HG02678 (cell line): ENCODE measurements at regions not wholly inside any gene's neighbourhood (a gene's known extent, or its start where the extent isn't known, plus 50 kb on each side); places are given as distances from the start of the nearest gene placed in this dataset.

Source experiments
- ATAC-seq: cut with Tn5 transposase; IDR thresholded peaks from one replicate; pipeline ENCODE4 v1.9.1; 2021; ENCODE audit warnings: mild to moderate bottlenecking, moderate library complexity; ENCODE audit not compliant: unreplicated experiment

DNA sequence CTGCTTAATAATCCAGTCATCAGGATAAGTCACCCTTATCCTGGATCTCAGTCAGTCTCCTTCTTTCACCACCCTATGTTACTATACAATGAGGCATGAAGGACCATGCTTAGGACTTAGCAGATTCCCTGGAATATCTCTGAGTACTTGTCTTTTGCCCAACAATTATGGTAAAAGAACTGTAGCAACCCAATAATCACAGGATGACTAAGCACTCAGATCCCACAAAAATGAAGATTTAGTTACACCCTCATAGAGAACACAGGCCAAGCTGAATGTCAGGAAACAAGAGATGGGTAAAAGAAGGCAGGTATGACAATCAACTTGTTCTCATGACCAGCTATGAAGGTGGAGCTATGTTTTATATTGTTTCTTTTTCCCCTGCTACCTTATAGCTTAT is 91.4 kb downstream of the EDN1 start:
- no peak for ATAC-seq

DNA sequence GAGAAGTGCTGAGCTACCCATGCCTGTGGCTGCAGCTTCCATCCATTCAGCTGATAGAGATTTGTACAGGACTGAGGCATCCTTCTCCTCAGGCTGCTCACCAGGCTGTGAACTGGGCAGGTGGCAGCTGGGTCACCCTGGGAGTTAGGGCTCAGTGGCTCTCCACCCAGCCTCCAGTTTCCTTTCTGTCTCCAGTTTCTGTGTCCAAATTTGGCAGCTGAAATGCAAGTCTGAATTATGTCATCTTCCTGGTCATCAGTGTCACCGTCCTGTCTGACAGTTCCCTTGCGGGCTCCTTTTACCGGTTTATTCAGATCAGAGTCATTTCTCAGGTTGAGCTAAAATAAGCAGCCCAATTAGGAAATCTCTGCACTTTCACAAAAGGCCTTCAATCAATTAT is 93.3 kb downstream of the EDN1 start:
- peak; percentile 94 for ATAC-seq

DNA sequence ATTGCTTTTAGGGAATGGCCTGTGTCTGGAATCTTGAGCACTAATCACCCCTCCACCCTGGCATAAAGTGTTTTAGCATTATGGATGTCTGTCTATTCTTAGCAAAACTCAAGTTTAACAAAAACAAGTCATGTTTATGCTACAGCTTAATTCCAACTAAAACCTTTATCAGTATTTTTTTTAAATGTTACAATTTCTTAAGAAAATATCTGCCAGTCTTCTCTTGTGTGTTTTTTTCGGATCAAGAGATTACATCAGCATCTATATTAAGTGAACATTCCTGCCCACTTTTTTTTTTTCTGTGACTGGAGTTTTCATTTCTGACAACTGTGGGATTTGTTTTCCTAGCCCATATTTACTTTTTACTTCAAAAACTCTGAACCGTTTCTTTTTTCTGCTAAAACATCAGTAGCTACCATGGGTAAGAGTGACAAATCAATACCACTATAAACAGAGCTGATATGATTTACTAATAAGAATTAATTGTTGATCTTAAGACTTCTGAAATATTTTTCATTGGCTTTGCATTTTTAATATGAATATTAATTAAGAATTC is 94.3 kb downstream of the EDN1 start:
- no peak for ATAC-seq

DNA sequence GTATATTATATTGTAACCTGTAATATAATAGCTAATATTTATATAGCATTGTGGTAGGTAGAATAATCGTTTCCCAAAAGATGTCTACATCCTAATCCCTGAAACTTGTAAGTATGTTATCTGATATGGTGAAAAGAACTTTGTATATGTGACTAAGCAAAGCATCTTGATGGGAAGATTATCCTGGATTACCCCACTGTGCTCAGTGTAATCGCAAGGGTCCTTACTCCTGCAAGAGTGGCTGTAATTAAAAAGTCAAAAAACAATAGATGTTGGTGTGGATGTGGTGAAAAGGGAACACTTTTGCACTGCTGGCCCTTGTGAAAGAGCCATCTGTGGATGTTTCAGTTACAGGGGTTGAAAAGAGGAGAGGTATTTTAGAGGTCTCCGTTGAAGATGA is 95.2 kb downstream of the EDN1 start:
- no peak for ATAC-seq

DNA sequence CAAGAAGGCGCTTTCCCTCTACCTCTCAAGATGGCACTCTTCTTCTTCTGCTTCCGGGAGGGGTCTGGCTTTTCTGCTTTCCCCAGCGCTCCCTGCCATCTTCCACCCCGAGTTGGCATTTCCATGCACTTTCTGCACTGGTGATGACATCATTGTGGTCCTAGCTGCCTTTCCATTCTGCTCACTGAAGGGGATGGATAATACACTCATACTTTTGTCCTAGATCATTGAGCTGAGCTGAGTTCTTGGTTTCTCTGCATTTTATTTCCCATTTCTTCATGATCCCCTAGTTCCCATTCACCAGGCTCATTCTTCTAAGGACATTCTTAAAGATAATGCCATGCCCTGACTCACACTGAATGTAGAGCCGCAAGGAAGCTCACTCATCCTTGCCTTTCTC is 96.7 kb downstream of the EDN1 start:
- ATAC-seq = no peak

DNA sequence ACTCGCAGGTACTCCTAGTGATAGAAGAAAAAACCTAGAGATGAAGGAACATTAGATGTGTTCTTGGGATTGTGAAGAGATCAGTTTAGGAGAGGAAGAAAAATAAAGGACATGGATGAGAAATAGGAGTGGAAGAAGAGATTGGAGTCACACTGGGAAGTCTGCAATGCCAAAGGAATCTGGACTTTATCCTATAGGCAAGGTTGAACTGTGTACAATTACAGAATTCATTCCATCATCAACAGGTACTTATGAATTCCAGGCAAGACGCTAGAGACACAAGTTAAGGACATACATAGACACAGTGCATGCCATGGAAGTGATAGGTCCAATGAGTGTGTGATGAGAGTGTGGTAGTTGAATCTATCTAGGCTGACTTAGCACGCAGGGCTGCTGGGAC is 101.3 kb downstream of the EDN1 start:
- no peak for ATAC-seq

DNA sequence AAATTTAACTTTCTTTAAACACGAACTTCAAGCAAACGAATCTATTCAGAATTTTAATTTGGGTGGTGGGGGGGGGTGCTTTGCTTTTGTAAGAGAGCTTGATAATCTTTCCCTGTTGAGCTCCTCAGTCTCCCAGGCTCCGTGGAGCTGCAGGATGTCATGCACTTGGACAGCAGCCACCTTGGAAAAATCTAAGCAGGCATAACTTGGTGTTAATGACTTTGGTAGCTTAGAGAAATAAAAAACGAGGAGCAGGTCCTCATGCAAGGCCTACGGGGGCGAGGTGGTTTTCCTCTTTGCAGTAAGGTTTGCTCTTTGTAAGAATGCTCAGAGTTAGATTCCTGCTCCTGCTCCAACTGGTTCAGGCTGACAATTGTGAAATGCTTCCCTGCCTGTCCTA is 102.3 kb downstream of the EDN1 start:
- ATAC-seq = no peak

DNA sequence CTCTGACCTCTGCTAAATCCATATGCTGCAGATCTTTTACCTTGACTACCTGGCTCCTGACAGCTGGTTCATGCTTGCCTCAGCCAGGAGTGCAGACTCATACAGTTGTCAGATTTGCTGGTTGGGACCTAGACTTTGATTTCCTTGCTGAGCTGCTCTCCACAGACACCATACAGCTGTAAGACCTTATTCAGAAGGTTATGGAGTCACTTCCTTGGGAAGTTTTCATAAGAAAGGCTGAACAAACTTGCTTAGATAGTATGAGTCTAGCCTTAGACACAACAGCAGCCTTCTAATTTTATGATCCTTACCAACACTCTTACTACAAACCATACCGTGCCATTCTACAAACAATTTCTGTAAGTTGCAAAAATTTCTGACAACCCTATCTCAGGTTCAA is 102.9 kb downstream of the EDN1 start:
- no peak for ATAC-seq

DNA sequence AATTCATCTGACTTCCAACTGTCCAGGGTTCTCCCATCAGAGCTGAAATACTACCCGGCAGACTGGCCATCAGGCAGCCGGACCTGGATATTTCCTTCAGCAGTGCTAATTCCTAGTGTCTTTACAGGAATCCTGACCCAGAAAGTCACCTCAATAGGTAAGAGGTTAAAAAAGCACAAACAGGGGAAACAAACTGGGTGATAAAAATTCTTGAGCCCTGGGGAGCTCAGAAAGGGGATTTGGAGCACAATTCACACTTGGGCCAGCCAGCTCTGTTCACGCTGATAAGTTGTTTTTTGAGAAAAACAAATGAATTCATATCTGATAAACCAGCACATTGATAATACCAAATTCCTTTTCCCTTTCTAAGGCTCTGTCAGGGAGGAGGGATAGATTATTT is 104.0 kb downstream of the EDN1 start:
- no peak for ATAC-seq

DNA sequence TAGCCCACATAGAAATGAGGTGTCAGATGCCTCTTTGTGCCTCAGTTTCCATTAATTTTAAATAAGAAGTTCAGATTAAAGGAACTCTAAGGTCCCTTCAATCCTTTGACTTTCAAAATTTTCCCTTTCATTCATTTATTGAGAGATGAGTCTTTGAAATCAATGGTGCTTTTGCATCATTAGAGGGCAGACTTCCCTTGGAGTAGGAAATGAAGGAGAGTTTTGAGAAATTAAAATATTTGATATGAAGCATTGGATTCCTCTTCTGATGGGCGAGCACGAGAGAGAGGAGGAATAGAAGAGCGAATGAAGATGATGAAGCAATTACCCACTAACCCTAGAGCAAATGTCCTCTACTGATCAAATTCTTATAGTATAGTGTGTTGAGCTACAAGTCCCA is 105.7 kb downstream of the EDN1 start:
- no peak for ATAC-seq

DNA sequence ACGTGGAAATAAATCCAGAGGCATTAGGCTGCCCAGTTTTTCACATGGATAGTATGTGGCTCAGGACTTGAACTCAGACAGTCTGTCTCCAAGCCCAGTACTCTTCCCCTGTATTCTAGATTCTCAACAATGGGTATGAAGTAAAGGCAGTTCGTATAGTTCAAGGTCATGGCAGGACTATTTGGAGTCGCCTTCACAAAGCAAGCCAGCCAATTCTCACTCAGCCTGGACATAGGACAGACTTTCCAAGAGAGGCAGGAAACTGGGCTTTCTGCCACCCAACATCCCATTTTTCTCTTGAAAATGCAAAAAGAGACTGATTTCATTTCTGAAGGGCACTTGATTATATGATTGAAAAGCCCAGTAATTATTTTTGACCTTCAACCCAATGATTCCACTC is 111.0 kb downstream of the EDN1 start:
- no peak for ATAC-seq

DNA sequence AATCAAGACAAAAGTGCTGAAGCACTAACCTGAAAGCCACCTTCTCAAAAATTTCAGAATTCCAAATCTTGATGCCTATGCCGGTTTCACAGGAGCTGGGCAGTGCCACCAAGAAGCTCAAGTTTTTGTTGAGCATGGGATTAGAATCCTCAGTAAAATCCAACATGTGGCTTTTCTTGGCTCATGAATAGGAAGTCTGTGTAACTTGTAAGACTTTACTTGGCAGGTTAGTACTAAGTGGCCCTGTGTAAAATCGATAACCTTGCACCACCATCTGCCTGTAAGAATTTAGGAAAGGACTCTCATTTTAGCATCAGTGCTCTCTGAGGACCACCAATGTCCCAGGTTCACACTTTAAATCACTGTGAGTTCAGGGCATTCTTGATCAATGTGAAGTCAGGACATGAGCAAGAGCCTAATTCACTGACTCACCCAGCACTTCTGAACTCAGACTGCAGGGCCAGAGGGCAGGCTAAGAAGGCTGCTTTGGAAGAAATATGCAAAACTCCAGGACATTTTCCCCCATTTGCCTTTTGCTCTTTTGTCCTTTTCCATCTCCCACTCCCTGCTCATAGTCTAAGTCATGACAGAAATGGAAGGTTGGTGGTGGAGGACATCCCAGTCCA is 113.2 kb downstream of the EDN1 start:
- ATAC-seq = no peak

DNA sequence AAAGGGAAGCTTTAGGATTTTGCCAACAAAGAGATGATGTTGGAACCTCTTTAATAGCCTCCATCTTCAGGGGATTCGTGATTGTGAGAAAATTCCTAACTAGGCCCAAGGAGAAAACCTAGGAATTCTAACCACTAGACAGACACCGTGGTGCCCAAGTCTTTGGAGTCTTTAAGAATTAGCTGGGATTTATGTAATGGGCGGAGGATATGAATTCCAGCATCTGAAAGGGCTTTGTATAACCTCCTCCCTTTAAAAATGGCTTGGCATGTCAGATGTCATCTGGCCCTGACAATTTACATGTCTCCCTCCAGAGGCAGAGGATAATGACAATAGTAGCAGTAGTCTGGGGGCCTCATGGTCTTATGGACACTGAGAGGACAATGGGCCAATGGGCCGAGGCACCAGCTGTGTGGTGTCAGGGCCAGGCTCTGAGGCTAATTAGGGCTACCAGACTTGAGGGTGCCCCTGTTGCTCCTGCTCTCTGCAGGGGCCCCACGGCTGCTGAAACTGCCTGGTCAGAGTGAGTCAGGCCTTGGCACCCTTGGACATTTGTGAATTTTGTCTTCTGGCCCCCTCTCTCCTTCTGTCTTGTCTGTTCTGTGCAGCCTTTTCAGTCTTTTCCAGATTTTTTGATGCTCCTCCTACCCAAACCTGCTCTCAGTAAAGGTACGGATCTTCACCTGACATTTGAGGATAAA is 113.9 kb downstream of the EDN1 start:
- no peak for ATAC-seq

DNA sequence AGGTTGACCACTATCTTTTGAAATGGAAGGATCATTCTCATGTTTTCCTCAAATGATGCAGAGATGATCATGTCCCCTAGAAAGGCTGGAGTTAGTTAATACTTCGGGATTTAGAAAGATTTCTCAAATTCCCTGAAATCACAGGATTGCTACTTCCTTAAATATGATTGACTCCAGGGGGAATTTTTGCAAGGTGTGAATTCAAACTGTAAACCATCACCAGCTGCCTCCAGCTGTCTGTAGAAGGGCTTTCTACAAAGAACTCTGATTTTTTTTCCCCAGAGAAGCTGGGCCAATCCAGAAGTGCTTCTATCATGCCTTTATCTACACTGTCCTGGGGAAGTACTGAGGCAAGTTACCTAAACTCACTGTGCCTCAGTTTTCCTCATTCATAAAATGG is 114.5 kb downstream of the EDN1 start:
- ATAC-seq = no peak

DNA sequence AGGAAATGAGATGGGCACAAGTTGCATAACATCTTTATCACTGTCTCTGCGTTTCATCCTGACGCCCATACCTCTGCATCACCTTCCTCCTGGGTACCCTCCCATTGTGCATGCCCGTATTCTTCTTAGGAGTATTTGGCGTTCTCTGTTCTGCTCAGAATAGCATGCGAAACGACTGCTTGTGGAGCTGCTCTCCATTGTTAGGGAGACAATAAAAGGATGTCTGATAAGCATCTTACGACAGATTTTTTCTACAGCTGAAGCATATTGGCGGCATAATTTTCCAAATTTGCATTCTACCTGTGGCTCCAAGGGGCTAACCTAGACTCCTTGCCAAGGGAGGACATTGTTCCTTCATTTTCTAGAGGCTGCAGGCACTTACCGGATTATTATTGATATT is 118.6 kb downstream of the EDN1 start:
- ATAC-seq = no peak

DNA sequence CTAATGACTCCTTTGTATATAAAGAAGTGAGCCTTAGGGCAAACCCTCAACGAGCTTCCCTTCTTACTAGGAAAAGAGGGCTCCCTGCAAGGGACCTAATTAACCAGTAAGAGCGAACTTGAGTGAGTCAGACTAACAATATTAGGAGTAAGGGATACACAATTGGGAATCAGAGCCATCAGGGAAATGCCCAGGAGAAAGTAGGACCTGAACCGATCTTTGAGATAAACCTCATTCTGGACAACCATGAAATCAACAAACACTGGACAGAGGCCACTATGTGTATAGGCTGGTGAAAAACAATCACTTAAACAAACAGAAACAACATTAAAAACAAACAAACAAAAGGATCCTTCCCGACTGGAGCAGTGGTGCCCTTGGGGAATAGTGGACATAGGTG is 120.8 kb downstream of the EDN1 start:
- ATAC-seq = no peak

DNA sequence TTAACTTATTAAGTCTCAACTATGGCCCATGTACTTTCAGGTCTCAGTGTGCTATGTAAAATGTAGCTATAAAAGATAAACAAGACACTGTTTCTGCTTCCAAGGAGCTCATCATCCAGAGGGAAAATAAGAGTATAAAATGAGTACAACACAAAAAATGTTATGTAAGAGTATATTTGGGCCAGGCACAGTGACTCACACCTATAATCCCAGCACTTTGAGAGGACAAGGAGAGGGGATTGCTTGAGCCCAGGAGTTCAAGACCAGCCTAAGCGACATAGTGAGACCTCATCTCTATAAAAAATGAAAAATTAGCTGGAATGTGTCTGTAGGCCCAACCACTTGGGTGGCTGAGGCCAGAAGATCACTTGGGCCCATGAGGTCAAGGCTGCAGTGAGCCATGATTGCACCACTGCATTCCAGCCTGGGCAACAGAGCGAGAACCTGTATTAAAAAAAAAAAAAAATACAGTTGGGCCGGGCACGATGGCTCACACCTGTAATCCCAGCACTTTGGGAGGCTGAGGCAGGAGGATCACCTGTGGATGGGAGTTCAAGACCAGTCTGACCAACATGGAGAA is 124.0 kb downstream of the EDN1 start:
- ATAC-seq = no peak

DNA sequence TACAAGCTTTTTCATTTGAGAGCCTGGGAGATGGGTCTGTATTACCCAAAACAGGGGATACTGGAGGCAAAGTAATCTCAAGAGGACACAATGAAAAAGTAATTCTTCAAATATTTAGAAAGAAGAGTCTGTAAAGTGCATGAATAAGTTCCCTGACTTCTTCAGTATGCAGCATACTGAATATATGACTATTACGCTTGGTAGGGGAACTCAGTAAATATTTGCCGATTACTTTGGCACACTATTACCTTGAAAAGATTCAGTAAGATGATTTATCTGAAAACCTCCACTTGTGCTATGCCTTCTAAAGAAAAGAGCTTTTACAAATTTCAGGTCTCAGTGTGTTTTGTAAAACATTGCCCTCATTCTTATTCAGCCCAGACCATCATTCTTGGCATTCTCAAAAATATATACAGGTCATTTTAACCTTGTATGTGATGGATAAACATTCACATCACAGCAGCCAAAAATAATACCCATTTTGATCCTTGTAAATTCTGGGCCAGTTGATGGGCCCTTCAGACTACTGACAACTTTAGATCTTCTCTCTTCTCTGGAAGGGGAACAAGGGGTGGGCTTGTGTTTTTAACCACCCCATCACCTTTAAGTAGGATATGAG is 125.9 kb downstream of the EDN1 start:
- no peak for ATAC-seq

DNA sequence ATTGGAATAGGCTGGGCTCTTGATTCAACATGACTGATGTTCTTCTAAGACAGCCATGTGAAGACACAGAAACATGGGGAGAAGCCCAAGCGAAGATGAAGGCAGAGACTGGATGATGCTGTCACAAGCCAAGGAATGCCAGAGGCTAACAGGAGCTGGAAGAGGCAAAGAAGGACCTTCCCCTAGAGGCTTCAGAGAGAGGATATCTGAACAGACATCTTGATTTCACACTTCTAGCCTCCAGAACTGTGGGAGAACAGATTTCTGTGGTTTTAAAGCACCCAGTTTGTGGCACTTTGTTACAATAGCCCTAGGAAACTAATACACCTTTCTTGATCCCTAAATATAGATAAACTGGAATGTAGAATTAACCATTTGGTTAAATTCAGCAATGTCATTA is 127.0 kb downstream of the EDN1 start:
- ATAC-seq = no peak

DNA sequence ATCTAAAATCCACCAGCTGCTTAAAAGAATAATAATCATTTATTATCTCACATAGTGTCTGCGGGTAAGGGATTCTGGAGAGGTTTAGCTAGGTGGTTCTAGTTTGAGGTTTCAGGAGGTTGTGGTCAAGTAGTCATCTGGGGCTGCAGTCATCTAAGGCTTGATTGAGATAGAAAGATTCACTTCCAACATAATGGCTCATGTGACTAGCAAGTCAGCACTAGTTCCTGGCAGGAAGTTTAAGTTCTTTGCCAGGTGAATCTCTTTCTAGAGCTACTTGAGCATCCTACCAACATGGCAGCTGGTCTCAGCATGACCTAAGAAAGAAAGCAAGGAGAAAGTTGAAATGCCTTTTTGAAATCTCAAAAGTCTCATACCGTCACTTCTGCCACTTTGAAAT is 128.8 kb downstream of the EDN1 start:
- no peak for ATAC-seq

DNA sequence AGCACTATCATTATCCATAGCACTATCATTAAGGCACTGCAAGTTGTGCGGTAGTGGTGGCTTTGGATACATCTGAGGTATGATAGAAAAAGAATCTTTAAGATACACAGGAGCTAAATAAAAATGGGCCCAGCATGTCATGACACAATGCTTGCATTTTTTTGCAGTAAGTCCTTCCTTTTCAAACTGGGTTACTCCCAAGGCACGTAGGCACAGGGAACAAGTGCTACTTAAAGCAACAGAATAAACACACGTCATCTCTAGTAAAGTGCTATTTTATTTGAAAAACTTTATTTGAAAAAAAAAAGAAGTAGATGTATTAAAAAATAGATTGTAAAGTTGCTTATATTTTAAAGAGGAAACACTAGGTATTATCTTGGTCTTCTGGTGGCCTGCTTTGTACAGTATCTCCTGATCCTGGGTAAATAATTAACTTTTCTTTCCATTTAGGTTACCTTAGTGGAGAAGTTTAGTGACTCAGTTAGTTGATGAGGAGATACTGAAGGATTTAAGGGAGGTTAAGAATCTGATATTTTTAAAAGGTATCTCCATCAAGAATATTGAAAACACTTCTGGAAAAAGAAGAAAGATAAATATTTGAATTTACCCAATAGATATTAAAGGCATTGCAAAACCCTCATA is 129.6 kb downstream of the EDN1 start:
- ATAC-seq = no peak
